ENCODE measurements at regions not wholly inside any gene's neighbourhood (a gene's known extent, or its start where the extent isn't known, plus 50 kb on each side); places are given as distances from the start of the nearest gene placed in this dataset.

DNA sequence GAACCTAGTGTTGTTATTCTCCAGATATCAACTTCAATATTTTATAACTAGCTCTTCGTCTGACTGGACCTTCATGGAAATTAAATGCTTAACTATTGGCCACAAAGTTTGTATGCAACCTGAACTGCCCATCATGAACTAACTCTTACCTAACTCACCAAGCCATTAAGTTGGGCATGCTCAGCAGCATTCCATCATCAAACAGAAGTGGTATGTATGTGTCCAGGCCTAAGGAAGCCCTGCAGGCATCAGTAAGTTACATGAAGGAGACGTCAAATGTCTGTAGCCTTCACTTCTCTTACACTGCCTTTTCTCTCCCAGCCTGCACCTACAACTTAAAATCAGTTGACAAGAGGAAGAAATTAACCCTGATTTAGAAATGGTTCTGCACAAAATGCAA, 1639.2 kb upstream of the PABPC4L start:
- DNase-seq (ENCODE audit: low spot score), result no peak

DNA sequence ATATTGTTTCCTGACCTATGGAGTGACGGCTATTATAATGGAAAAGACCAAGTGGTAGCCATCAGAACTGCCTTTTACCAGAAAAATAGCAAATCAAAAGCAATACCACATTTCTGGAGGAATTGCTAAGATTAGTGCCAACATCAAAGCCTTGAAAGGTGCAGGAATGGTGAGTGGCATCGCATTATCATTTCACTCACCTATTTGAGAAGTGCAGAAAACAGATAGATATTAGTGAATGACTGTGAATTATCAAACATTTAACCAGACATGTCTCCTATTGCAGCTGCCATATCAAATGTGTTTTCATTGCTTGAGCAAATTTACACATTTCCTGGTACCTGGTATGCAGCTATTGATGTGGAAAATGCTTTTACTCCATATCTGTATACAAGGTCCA, 1638.1 kb upstream of the PABPC4L start:
- DNase-seq (ENCODE audit: low spot score), result no peak

DNA sequence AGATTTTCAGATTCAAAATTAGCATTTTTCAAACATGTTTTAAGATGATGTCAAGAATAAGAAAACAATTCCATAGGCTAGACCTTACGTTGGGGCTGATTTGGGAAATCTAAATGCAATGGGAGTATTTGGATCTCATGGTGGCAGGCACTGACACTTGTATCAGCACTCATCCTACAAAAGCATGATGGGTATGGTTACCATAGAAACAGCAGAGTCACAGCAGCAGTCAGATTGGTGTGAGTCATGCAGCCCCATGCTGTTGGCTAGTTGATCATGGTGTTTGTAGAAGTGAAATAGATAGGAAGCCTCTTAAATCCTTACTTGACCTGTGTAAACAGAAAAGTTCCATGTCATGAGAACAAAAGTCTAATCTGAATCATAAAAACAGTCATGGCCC, 1637.3 kb upstream of the PABPC4L start:
- DNase-seq (ENCODE audit: low spot score), result no peak

DNA sequence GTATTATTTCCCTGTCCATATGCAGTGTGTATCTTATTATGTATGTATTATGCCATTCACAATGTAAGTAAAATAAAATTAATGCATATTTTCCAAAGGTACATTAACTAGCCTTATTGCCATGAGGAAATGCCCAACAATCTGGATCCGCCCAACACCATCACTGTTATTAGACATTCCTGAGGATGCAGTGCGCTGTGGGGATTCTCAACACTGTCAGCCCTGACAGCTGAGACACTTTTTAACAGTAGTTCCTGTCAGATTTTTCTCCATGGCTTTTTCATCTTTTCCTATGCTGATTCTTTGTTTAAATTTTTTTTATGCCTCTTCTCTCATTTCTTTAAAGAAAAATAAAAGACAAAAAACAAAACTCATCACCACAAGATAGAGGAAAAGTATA, 1632.9 kb upstream of the PABPC4L start:
- no peak for DNase-seq (ENCODE audit: low spot score)

DNA sequence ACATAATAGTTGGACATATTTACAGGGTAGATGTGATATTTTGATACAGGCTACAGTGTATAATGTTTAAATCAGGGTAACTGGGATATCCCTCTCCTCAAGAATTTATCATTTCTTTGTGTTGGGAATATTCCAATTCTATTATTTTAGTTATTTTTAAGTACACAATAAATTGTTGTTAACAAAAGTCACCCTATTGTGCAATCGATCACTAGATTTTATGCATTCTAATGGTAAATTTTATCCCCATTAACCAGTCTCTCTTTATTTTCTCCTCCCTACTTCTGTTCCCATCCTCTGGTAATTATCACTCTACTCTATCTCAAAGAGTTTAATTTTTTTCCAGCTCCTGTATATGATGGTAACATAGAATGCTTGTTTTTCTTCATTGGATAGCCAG, 1631.9 kb upstream of the PABPC4L start:
- no peak for DNase-seq (ENCODE audit: low spot score)

DNA sequence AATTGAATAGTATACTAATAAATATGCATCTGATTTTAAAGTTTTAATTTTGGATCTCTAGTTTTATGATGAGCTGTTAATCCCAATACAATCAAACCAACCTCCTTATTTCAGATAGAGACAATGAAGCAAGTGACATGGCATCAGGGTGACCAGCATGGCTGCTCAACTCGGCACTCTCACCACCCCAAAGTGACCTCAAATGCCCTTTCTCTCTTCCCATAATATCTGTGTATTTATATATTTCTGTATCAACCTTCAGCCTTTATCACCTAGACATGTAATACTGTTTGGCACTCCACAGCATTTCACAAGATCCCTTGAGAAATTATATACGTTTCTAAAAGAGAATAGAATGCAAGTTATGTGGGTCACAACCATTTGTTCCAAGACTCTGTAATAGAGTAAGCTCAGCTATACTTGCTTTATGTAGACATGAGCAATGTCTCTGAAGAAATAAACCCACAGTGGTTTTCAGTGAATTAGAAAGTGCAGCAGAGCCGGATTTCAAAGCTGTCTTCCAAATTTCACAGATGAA, 1623.2 kb upstream of the PABPC4L start:
- DNase-seq (ENCODE audit: low spot score), result no peak

DNA sequence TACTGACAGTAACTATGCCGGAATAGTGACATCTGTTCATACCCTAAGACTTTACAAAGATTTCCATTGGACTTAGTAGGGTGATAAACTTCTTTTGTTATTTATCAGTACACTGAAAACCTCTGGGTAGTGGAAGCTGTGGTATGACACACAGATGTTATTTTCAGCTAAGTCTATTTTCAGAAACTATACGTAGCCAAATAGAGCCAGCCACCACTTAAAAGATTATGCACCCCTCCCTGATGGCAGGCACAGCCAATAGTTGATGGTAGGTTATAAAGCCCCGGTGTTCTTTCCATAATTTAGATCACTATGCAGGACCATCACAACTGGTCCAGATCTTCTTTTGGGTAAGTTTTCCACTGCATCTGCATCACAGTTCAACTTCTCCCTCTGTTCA, 1603.2 kb upstream of the PABPC4L start:
- no peak for DNase-seq (ENCODE audit: low spot score)

DNA sequence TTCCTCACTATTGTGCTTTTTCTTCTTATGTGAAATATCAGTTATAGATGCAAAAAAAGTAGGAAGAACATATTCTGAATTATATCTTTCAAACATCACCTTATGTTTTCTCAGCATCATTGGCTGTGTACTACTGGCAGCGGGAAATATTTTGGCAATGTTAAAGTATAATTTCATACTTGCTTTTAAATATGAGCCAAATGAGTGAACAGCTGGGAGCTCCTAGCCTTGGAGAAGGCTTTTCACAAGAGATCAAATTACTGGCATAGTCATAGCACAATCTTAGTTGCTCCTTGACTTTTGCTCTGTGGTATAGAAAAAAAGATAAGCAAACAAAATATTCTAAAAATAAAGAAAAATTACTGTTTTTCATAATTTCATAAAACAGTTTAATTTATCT, 1575.8 kb upstream of the PABPC4L start:
- no peak for DNase-seq (ENCODE audit: low spot score)

DNA sequence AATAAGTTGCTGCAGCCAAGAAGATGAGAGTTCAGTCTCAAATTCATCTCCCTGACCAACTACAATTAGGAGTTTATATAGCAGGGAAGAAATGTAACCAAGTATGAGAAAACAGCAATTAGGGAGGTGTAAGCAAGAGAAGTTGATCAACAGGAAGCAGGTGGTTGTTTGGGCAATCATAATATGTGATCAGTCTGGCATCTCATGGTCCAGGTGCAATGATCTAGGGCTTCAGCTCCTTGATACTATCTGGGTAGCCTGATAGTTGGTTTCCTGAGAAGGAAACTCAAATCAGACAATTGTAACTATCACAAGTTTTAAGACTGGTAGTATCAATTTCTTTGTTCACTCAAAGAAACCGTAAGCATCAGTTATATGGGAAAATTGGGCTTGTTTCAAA, 1574.3 kb upstream of the PABPC4L start:
- no peak for DNase-seq (ENCODE audit: low spot score)

DNA sequence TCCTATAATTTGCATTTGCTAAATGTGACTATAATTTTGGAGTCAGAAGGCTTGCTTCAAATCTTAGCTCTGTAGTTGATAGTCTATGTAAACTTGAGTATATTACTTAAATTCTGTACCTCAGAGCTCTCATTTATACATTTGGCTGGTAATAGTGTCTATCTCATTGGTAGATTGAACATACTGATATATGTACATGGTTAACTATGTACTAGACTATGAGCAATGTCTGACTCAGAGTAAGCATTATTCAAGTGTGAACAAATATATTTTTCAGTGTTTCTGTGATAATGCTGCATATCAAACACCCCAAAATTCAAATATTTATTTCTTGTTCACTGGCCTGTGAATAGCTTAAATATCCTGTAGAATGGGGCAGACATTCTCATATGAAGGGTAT, 1568.9 kb upstream of the PABPC4L start:
- no peak for DNase-seq (ENCODE audit: low spot score)

DNA sequence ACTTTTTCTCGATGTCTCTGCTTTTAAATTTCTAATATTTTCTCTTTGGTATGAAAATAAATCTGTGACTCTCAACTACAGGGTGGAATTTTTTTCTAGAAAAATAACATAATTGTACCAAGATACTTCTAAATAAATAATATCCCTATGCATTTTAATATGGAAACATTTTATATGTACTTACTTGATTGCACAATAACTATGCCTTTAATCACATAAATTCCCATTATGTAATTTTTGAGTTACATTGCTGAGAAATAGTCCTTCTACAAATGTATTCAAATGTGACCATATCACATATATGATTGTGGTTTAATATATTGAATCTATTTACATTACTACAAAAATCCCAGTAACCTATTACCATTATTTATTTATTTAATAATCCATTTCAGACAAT, 1543.3 kb upstream of the PABPC4L start:
- no peak for DNase-seq (ENCODE audit: low spot score)

DNA sequence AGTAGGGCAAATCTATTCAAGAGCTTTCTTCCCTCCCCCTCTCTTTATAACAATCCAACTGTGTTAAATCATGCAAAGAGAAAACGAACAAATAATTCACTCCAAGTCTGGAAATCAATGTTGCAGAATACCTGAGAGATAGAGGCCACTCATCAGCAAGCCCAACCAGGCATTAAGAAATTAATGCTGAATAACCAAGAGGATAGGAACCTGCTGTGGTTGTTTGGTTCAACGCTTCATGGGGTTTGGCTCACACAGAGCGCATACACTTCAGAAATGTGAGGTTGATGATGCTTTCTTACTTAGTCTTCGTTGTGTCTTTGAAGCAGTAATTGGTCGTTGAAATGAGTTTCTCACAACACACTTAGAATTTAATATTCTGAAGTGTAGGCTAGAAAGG, 1540.0 kb upstream of the PABPC4L start:
- no peak for DNase-seq (ENCODE audit: low spot score)

DNA sequence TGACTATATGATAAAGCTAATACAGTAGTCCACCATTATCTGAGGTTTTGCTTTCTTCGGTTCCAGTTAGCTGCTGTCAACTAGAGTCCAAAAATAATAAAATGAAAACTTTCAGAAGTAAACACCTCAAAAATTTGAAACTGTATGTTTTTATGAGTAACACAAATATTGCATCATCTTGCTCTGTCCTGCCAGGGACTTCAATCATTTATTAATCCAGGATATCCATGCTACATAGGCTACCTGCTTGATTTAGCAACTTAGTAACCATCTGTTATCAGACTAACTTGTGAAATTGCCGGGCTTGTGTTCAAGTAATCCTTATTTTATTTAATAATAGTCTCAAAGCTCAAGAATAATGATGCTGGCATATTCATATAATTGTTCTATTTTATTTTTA, 1537.8 kb upstream of the PABPC4L start:
- no peak for DNase-seq (ENCODE audit: low spot score)

DNA sequence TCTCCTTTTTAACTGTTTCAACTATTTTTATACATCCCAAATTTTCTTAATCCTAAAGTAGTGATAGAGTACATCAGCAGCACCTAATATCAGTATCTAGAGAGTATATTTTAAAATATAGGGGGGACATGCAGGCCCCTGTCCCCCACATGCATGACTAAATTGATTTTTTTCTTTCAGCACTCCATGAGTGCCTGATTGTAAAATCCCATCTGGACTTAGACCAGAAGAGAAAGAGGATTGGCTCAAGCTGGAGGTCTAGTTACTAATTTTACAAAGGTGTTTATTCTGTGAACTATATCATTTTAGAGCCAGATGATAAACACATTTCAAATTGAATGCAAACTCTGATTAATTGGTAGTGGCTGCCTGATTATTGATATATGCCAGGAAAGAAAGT, 1533.9 kb upstream of the PABPC4L start:
- DNase-seq (ENCODE audit: low spot score), result no peak

DNA sequence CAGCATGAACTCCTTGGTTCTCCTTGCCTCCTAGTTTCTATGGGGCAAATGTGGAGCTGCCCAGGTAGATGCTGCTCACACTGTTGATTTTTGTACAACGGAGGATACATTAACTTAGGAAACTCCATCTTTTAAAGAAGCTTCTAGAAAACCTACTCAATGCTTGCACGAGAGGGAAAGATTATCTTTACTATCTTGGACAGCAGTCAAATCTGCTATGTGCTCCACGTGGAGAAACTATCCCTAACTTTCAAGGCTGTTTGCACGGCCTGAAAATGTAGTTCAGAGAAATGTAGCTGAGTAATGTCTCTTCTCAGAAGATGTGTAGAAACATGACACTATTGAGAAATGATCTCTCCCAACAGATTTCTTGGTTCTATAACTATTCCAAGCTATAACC, 1530.9 kb upstream of the PABPC4L start:
- DNase-seq (ENCODE audit: low spot score), result no peak

DNA sequence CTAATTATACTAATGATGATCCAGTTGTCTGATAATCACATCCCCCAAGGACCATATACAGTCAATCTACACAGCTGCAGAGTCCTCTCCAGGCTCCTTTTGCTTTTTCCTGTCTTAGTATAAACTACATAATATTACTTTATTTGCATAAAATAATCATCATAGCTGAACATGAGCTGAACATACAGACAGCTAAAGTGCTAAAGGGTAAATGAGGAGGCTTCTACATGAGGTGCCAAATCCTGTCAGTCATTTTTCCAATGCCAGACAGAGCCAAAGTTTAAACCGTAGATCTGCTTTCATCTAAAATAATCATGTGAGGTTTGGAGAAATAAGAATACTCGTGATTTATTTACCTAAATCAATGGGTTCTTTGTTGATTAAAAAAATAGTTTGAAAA, 1530.1 kb upstream of the PABPC4L start:
- DNase-seq (ENCODE audit: low spot score), result no peak

DNA sequence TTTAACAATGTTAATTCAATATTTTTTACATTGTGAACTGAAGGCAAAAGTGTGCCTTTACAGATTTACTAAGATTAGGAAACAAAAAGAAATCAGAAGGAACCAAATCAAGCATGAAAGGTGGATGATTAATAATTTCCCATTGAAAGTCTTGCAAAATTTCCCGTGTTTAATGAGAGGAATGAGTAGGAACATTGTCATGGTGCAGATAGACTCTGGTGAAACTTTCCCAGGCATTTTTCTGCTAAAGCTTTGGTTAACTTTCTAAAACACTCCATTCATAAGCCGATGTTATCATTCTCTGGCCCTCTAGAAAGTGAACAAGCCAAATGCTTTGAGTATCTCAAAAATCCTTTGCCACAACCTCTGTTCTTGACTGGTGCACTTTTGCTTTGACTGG, 1522.8 kb upstream of the PABPC4L start:
- no peak for DNase-seq (ENCODE audit: low spot score)

DNA sequence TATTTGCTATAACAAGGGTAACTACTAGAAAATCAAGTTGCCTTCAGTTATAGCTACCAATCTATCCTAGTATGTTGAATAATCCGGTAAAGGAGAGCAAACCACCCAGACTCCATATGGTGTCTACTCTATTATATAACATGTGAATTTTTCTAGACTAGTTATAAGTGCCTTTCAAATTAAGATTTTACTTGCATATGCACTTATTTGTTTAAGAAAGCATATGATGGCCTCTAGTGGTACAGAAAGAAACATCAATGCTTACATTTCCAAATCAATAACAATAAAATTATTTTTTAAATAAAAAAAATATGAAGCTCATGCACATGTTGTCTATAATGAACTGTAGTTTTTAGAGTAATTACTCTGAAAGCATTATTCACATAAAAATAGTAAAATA, 1516.4 kb upstream of the PABPC4L start:
- DNase-seq (ENCODE audit: low spot score), result no peak

DNA sequence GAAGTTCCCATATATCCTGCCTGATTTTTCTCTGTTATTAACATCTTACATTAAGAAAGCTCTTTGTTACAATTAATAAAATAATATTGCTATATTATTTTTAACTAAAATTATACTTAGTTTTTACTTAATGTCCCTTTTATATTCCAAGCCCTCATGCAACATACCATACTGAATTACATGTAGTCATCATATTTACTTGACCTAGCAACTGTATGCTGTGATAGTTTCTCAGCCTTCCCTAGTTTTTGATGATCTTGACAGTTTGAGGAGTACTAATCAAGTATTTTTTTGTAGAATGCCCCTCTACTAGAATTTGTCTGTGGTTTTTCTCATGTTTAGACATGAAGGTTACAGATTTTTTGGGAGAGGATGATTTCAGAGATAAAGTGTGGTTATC, 1503.8 kb upstream of the PABPC4L start:
- no peak for DNase-seq (ENCODE audit: low spot score)

DNA sequence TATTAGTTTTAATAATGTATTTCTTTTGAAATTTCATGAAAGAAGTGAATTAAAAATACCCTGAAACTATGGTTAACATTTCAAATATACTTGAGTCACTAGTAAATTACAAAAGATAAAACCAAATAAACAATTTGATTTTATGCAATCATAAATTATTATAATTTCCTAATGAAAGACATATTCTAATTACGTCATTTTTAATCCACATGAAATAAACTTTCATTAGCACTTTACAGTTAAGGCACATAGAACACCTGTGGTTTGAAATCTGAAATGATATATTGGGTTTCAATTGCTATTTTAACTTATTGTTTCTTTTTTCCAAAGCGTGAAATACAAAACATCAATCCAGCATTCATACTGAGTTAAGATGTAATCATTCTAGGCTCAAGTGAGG, 1492.5 kb upstream of the PABPC4L start:
- DNase-seq (ENCODE audit: low spot score), result no peak

DNA sequence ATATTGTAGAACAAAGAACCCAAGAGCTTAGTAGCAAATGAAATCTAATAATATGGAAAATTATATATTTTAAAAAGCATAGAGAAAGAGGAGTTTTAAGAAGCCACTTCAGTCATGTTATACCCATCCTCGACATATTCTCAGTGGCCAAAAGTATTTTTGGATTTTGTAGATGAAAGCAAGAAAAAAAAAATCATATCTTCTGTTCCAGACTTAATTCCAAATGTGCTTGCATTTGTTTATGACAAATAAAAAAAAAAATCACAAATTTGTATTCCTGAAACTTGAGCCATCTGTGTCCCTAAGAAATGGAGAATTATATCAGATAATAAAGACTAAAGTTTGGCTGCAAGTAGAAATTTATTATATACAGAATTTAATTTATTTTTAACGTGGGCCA, 1482.4 kb upstream of the PABPC4L start:
- DNase-seq (ENCODE audit: low spot score), result no peak

DNA sequence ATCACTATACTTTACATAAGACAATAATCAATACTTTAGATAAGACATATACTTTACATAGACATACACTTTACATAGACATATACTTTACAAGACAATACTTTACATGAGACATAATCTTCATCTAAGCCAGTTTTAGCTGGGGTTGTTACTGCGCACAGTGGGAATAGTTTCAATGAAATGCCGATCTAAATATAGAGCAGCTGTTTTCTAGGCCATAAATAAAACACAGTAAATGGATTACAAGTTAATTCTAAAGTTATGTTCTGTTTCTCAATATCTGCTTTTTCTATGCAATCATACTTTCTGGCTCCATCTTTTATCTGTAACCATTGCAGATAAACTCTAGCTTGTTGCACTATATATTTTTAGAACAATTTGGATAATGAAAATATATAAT, 1470.6 kb upstream of the PABPC4L start:
- DNase-seq (ENCODE audit: low spot score), result no peak

DNA sequence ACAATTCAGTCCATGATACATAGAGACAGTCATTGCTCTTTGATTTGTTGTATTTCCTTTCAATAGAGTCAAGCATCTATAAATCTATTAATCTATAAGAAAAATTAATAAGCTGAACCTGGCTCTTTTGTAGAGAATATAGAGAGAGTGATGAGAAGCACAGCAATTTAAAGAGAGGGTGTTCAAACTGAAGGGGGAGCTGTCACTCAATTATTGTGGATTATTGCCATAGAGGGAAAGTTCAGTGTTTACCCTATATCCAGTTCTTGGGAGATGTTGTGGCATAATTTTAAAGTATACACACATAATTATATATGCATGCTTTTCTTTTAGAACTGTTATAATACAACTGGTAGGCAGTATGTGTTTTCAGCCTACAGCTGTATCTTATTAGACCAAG, 1469.0 kb upstream of the PABPC4L start:
- DNase-seq (ENCODE audit: low spot score), result no peak

All from AG20443 (cell line).